HCT116 (cell line): ENCODE measurements at regions not wholly inside any gene's neighbourhood (a gene's known extent, or its start where the extent isn't known, plus 50 kb on each side); places are given as distances from the start of the nearest gene placed in this dataset.

Experiments
- ATAC-seq: fragments of 200-7000 bp; cut with Tn5 transposase; 2 replicates; pipeline ENCODE4 v1.9.1; 2020; ENCODE audit warnings: mild to moderate bottlenecking, moderate library complexity
- BruUV-seq: library from RNA; stranded (reverse); fragments of 400-500 nt; replicated peaks from 2 replicates; lab custom pipeline; 2021; lab: Mats Ljungman, UMichigan
- CTCF ChIA-PET: fragments of 300-600 bp; sonication (Branson Sonifier 250); formaldehyde crosslinking; loops from one replicate; lab custom pipeline; 2021; ENCODE audit warnings: antibody characterized with exemption; lab: Charles Lee
- POLR2A ChIA-PET: fragments of 300-600, 350-600 bp; sonication (Branson Sonifier 250); formaldehyde crosslinking; loops from one replicate; lab custom pipeline; 2021; ENCODE audit warnings: antibody characterized with exemption; lab: Charles Lee
- RAD21 ChIA-PET, 2 experiments: fragments of 300-600 bp; sonication (Branson Sonifier 250); formaldehyde crosslinking; loops; one replicate each; lab custom pipeline; 2023; ENCODE audit warnings: low total read pairs in 2 of 2; ENCODE audit not compliant: uncharacterized antibody in 2 of 2, unreplicated experiment in 2 of 2, low non-redundant PET in 1 of 2; lab: Charles Lee
- DNase-seq: peaks from one replicate; pipeline ENCODE4 v3.0.0-alpha.2; 2010; ENCODE audit warnings: low read depth, low spot score
- H2AFZ ChIP-seq: fragments of 200-600 bp; shearing (Covaris generic), sonication (generic); 2 replicates; pipeline ENCODE4 v1.6.1; 2017; ENCODE audit warnings: low read depth, mixed run types, mixed read lengths, antibody characterized with exemption, low read length; ENCODE audit not compliant: poor library complexity, severe bottlenecking
- H3K27ac ChIP-seq: 2 replicates; pipeline ENCODE4 v1.5.1; 2012; ENCODE audit warnings: low read depth, low read length
- H3K27me3 ChIP-seq: fragments of 200-600 bp; sonication (generic); 2 replicates; pipeline ENCODE4 v1.6.1; 2016; ENCODE audit warnings: mixed run types, low read length, mixed read lengths; ENCODE audit not compliant: insufficient read depth
- H3K36me3 ChIP-seq, 2 experiments: fragments of 200-500 bp in 1 of 2; fragments of 200-600 bp in 1 of 2; sonication (Bioruptor generic) in 1 of 2; sonication (generic) in 1 of 2; 2 replicates each; pipeline versions ENCODE4 v1.5.1 to v1.6.1; 2014 to 2016; ENCODE audit warnings: low read length in 2 of 2, inconsistent platforms in 1 of 2, mixed read lengths in 1 of 2, mixed run types in 1 of 2; ENCODE audit not compliant: insufficient read depth in 2 of 2, control insufficient read depth in 1 of 2
- H3K4me1 ChIP-seq, 2 experiments: fragments of 200-600 bp in 1 of 2; sonication (generic) in 1 of 2; 2 replicates each; pipeline versions ENCODE4 v1.5.1 to v1.6.1; 2012 to 2017; ENCODE audit warnings: low read length in 2 of 2, inconsistent platforms in 1 of 2, mild to moderate bottlenecking in 1 of 2, mixed read lengths in 1 of 2, mixed run types in 1 of 2, moderate library complexity in 1 of 2; ENCODE audit not compliant: insufficient read depth in 2 of 2, control insufficient read depth in 1 of 2
- H3K4me2 ChIP-seq: fragments of 200-600 bp; sonication (generic); 2 replicates; pipeline ENCODE4 v1.6.1; 2017; ENCODE audit warnings: mixed run types, low read length, mixed read lengths
- H3K4me3 ChIP-seq, 2 experiments: fragments of 200-600 bp in 1 of 2; sonication (generic) in 1 of 2; replicated peaks in 1 of 2; 2 replicates each; pipeline ENCODE4 v1.5.1; 2011 to 2016; ENCODE audit warnings: low read length in 2 of 2, control low read depth in 1 of 2, low read depth in 1 of 2, mild to moderate bottlenecking in 1 of 2, mixed read lengths in 1 of 2, mixed run types in 1 of 2
- H3K79me2 ChIP-seq: fragments of 200-600 bp; sonication (generic); 2 replicates; pipeline ENCODE4 v1.6.1; 2017; ENCODE audit warnings: mild to moderate bottlenecking, mixed run types, low read length, moderate library complexity, mixed read lengths; ENCODE audit not compliant: insufficient read depth
- H3K9ac ChIP-seq: fragments of 200-600 bp; sonication (generic); 2 replicates; pipeline ENCODE4 v1.6.1; 2016; ENCODE audit warnings: low read length, mixed read lengths
- H3K9me2 ChIP-seq: fragments of 200-600 bp; sonication (generic), shearing (Covaris generic); 2 replicates; pipeline ENCODE4 v1.6.1; 2017; ENCODE audit warnings: mixed run types, mild to moderate bottlenecking, moderate library complexity; ENCODE audit not compliant: insufficient read depth
- H3K9me3 ChIP-seq, 2 experiments: fragments of 200-500 bp in 1 of 2; fragments of 200-600 bp in 1 of 2; sonication (Bioruptor generic) in 1 of 2; sonication (generic) in 1 of 2; 2 replicates each; pipeline ENCODE4 v1.6.1; 2014 to 2017; ENCODE audit warnings: low read length in 2 of 2, mixed read lengths in 2 of 2, inconsistent platforms in 1 of 2, low read depth in 1 of 2, mild to moderate bottlenecking in 1 of 2, mixed run types in 1 of 2, moderate library complexity in 1 of 2; ENCODE audit not compliant: control insufficient read depth in 1 of 2, insufficient read depth in 1 of 2
- H4K20me1 ChIP-seq: fragments of 200-600 bp; sonication (generic), shearing (Covaris generic); 2 replicates; pipeline ENCODE4 v1.6.1; 2017; ENCODE audit warnings: mixed run types, mild to moderate bottlenecking, moderate library complexity; ENCODE audit not compliant: insufficient read depth
- CEBPB ChIP-seq: IDR thresholded peaks from 2 replicates; pipeline ENCODE4 v1.6.1; 2012; ENCODE audit warnings: low read depth
- CTCF ChIP-seq, 3 experiments: fragments of 200-600 bp in 1 of 3; sonication (generic) in 1 of 3; IDR thresholded peaks in 2 of 3; conservative IDR thresholded peaks in 1 of 3; 2 replicates each; pipeline ENCODE4 v1.5.1; 2012 to 2017; ENCODE audit warnings: low read depth in 2 of 3, low read length in 2 of 3, antibody characterized with exemption in 1 of 3, borderline replicate concordance in 1 of 3, control low read depth in 1 of 3, mild to moderate bottlenecking in 1 of 3, mixed read lengths in 1 of 3, mixed run types in 1 of 3, moderate library complexity in 1 of 3; ENCODE audit not compliant: insufficient read depth in 1 of 3
- EGR1 ChIP-seq: IDR thresholded peaks from 2 replicates; pipeline ENCODE4 v1.6.1; 2012; ENCODE audit warnings: low read depth
- ELF1 ChIP-seq: IDR thresholded peaks from 2 replicates; pipeline ENCODE4 v1.6.1; 2012; ENCODE audit warnings: low read depth, borderline replicate concordance
- ZFX ChIP-seq: fragments of 450-650 bp; IDR thresholded peaks from 2 replicates; pipeline ENCODE4 v1.6.1; 2017
- ZNF274 ChIP-seq: fragments of 200-500 bp; sonication (Bioruptor generic); IDR thresholded peaks from 2 replicates; pipeline ENCODE4 v1.6.1; 2014; ENCODE audit warnings: mild to moderate bottlenecking, low read depth, low read length, inconsistent platforms
- intact Hi-C: fragments of 100-400 bp; cut with micrococcal nuclease; formaldehyde crosslinking; loops from 2 replicates; pipeline ENCODE4 v1.10.0; 2022

GRCh38 chr9:80009204-80009603 is 437.4 kb downstream of the TLE4 start:
- Histone ChIP-seq H3K36me3 (no peaks in the 10 kb centered on the region), H3K27ac (no peak overlapping the region), H3K9me2 (no peaks in the 10 kb centered on the region), H3K4me2 (no peak overlapping the region), H3K4me3 (no peak overlapping the region), H3K9ac (no peak overlapping the region), H3K9me3 (peaks cover 11% of the 10 kb centered on the region in 2 experiments; a peak in 2 of 4 replicates), H3K4me1 (no peaks in the 10 kb centered on the region), H3K79me2 (no peaks in the 10 kb centered on the region), H3K27me3 (no peaks in the 10 kb centered on the region), H4K20me1 (no peaks in the 10 kb centered on the region), H2AFZ (no peak overlapping the region)
- no peak for ATAC-seq
- DNase-seq, result no peak
- POLR2A ChIA-PET, result no interaction called here
- RAD21 ChIA-PET, result no interaction called here
- intact Hi-C loops, result no loop called here
- no TSS peak for BruUV-seq
- TF ChIP-seq CTCF (IDR thresholded peaks at IDR 0.05 in 2 of 3, conservative IDR thresholded peaks at IDR 0.05 in 1 of 3; ENCODE audit: borderline replicate concordance in 1 of 3, insufficient read depth in 1 of 3, low read depth in 2 of 3, low read length in 2 of 3) (no peak), ZFX (no peak), EGR1 (no peak)
- CTCF ChIA-PET, result no interaction called here

- RAD21 ChIA-PET, result no interaction called here
- H4K20me1 ChIP-seq, result no peaks in the 10 kb centered on the region
- DNase-seq, result no peak
Observed at GRCh38 chr9:80004714-80005113, 432.9 kb downstream of the TLE4 start.

More at GRCh38 chr9:80004714-80005113, 432.9 kb downstream of the TLE4 start:
- Histone ChIP-seq H3K4me1 (no peaks in the 10 kb centered on the region), H3K9me2 (no peaks in the 10 kb centered on the region), H3K4me2 (no peak overlapping the region), H3K9ac (no peak overlapping the region), H3K4me3 (no peak overlapping the region), H2AFZ (no peak overlapping the region), H3K27me3 (no peaks in the 10 kb centered on the region), H3K36me3 (no peaks in the 10 kb centered on the region), H3K27ac (no peak overlapping the region), H3K9me3 (peaks cover 3 to 10% of the 10 kb centered on the region in 2 experiments; a peak in 2 of 4 replicates), H3K79me2 (no peaks in the 10 kb centered on the region)
- TF ChIP-seq CEBPB, result no peak
- TF ChIP-seq ELF1, result no peak
- no peak for TF ChIP-seq ZNF274
- no peak for TF ChIP-seq EGR1
- BruUV-seq, result no TSS peak
- ChIA-PET CTCF (no interaction called here), POLR2A (no interaction called here)
- no peak for ATAC-seq
- intact Hi-C loops, result no loop called here
